GM12892 (cell line): ENCODE measurements at regions not wholly inside any gene's neighbourhood (a gene's known extent, or its start where the extent isn't known, plus 50 kb on each side); places are given as distances from the start of the nearest gene placed in this dataset.
"Not testable (repeated sequence)": the region's sequence is repeated elsewhere in the genome, so short reads cannot be mapped to it uniquely, and the experiment has no call there.

Experiments
- DNase-seq: peaks from one replicate; pipeline ENCODE4 v3.0.0; 2011; ENCODE audit not compliant: insufficient read length
- FAIRE-seq: peaks from 2 replicates; lab custom pipeline; 2011; peaks lifted over from hg19 to GRCh38; lab: Jason Lieb, UNC
- POLR2A ChIP-seq: IDR thresholded peaks from 2 replicates; pipeline ENCODE4 v1.6.1; 2011; ENCODE audit warnings: low read depth, low read length, control low read depth
- POLR2AphosphoS5 ChIP-seq: IDR thresholded peaks from 2 replicates; pipeline ENCODE4 v1.6.1; 2011; ENCODE audit warnings: low read depth, low read length, control low read depth
- TAF1 ChIP-seq: IDR thresholded peaks from 2 replicates; pipeline ENCODE4 v1.6.1; 2011; ENCODE audit warnings: low read depth, mild to moderate bottlenecking, control low read depth, low read length, borderline replicate concordance

- no peak for FAIRE-seq
- TF ChIP-seq POLR2A (no peak), TAF1 (no peak)
- DNase-seq, result no peak
These were observed 192.6 kb upstream of the CCDC196 start for GRCh38 chr14:66293533-66294105.

GRCh38 chr14:66295386-66295785, 190.8 kb upstream of the CCDC196 start:
- DNase-seq, result no peak
- no peak for TF ChIP-seq POLR2A
- no peak for TF ChIP-seq POLR2AphosphoS5
- no peak for TF ChIP-seq TAF1
- FAIRE-seq, result no peak

- TF ChIP-seq POLR2A (no peak), TAF1 (no peak), POLR2AphosphoS5 (no peak)
- FAIRE-seq (no peak), DNase-seq (no peak)
These were observed 185.3 kb upstream of the CCDC196 start for GRCh38 chr14:66300886-66301285.

GRCh38 chr14:66306101-66306500, 180.1 kb upstream of the CCDC196 start:
- FAIRE-seq, result no peak
- TF ChIP-seq TAF1, result no peak
- no peak for TF ChIP-seq POLR2A
- TF ChIP-seq POLR2AphosphoS5, result no peak
- DNase-seq, result no peak

- no peak for TF ChIP-seq TAF1
- FAIRE-seq (no peak), DNase-seq (no peak)
These were observed 175.1 kb upstream of the CCDC196 start for GRCh38 chr14:66311058-66311457.

- TF ChIP-seq TAF1, result no peak
- TF ChIP-seq POLR2AphosphoS5, result no peak
- TF ChIP-seq POLR2A, result no peak
- DNase-seq (no peak), FAIRE-seq (no peak)
These were observed 174.2 kb upstream of the CCDC196 start for GRCh38 chr14:66311990-66312389.

- no peak for TF ChIP-seq POLR2A
- no peak for TF ChIP-seq POLR2AphosphoS5
- TF ChIP-seq TAF1, result no peak
- DNase-seq (no peak), FAIRE-seq (no peak)
These were observed 173.7 kb upstream of the CCDC196 start for GRCh38 chr14:66312451-66312850.

GRCh38 chr14:66315098-66315497, 171.1 kb upstream of the CCDC196 start:
- no peak for TF ChIP-seq TAF1
- TF ChIP-seq POLR2A, result no peak
- TF ChIP-seq POLR2AphosphoS5, result no peak
- no peak for DNase-seq
- no peak for FAIRE-seq

GRCh38 chr14:66315548-66315947, 170.6 kb upstream of the CCDC196 start:
- DNase-seq (no peak), FAIRE-seq (no peak)
- no peak for TF ChIP-seq POLR2A
- no peak for TF ChIP-seq POLR2AphosphoS5
- no peak for TF ChIP-seq TAF1

GRCh38 chr14:66322564-66322963, 163.6 kb upstream of the CCDC196 start:
- TF ChIP-seq POLR2AphosphoS5 (no peak), POLR2A (no peak), TAF1 (no peak)
- DNase-seq (no peak), FAIRE-seq (no peak)

GRCh38 chr14:66330228-66330627, 155.9 kb upstream of the CCDC196 start:
- DNase-seq (no peak), FAIRE-seq (no peak)
- no peak for TF ChIP-seq POLR2A
- TF ChIP-seq TAF1, result no peak
- no peak for TF ChIP-seq POLR2AphosphoS5

GRCh38 chr14:66330916-66331315, 155.3 kb upstream of the CCDC196 start:
- no peak for DNase-seq
- FAIRE-seq, result no peak
- TF ChIP-seq POLR2A (no peak), POLR2AphosphoS5 (no peak), TAF1 (no peak)

GRCh38 chr14:66333293-66333692, 152.9 kb upstream of the CCDC196 start:
- FAIRE-seq, DNase-seq: not testable (repeated sequence)

- DNase-seq (no peak), FAIRE-seq (no peak)
- TF ChIP-seq TAF1 (no peak), POLR2A (no peak), POLR2AphosphoS5 (no peak)
These were observed 144.9 kb upstream of the CCDC196 start for GRCh38 chr14:66341239-66341638.
